ENCODE measurements at regions not wholly inside any gene's neighbourhood (a gene's known extent, or its start where the extent isn't known, plus 50 kb on each side); places are given as distances from the start of the nearest gene placed in this dataset.

- WGBS, 2 donors = 89 to 90% methylated on average over 8 to 9 of the region's 10 CpGs
- Histone ChIP-seq H3K36me3 (no peaks in the 10 kb centered on the region), H3K4me3 (no peak overlapping the region), H3K9me3 (peaks cover 0 to 9% (median 0%) of the 10 kb centered on the region in 4 donors), H3K27ac (no peak overlapping the region), H3K27me3 (no peaks in the 10 kb centered on the region), H3K4me1 (no peaks in the 10 kb centered on the region)
- no peak for DNase-seq (ENCODE audit: low spot score in 2 of 2)
- TF ChIP-seq, protein P1, sequence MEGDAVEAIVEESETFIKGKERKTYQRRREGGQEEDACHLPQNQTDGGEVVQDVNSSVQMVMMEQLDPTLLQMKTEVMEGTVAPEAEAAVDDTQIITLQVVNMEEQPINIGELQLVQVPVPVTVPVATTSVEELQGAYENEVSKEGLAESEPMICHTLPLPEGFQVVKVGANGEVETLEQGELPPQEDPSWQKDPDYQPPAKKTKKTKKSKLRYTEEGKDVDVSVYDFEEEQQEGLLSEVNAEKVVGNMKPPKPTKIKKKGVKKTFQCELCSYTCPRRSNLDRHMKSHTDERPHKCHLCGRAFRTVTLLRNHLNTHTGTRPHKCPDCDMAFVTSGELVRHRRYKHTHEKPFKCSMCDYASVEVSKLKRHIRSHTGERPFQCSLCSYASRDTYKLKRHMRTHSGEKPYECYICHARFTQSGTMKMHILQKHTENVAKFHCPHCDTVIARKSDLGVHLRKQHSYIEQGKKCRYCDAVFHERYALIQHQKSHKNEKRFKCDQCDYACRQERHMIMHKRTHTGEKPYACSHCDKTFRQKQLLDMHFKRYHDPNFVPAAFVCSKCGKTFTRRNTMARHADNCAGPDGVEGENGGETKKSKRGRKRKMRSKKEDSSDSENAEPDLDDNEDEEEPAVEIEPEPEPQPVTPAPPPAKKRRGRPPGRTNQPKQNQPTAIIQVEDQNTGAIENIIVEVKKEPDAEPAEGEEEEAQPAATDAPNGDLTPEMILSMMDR (IDR thresholded peaks at IDR 0.05) = no peak
- TF ChIP-seq POLR2A (IDR thresholded peaks at IDR 0.05) (no peak), EP300 (IDR thresholded peaks at IDR 0.05) (no peak)
Measured at GRCh38 chr6:88311561-88311960, 145.4 kb upstream of the CNR1 start.

DNA sequence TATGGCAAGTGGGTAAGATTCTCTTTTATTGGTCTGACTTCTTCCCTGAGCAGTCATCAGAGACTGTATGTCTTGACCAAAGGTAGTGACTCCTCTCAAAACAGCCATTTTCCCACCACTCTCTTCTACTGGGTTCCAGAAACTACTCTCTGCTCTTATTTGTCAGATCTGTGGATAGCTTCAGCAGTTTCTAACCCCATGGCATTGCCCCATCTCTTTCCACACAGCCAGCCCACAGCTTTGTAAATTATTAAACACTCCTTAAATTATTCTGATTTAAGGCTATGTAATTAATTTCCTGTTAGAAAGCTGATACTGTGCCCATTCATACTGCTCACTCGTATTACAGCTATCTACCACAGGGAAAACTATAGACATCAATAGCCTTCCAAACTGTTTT lies 138.4 kb upstream of the CNR1 start:
- WGBS, 2 donors = 54 to 81% methylated on average over 1 of the region's 1 CpG
- no peak for TF ChIP-seq POLR2A (IDR thresholded peaks at IDR 0.05)
- no peak for TF ChIP-seq EP300 (IDR thresholded peaks at IDR 0.05)
- TF ChIP-seq, protein P1 (IDR thresholded peaks at IDR 0.05) = no peak
- Histone ChIP-seq H3K4me1 (no peaks in the 10 kb centered on the region), H3K9me3 (peaks cover 0 to 5% (median 0%) of the 10 kb centered on the region in 4 donors), H3K36me3 (no peaks in the 10 kb centered on the region), H3K4me3 (no peak overlapping the region), H3K27ac (no peak overlapping the region), H3K27me3 (no peaks in the 10 kb centered on the region)
- DNase-seq (ENCODE audit: low spot score in 2 of 2) = no peak

DNA sequence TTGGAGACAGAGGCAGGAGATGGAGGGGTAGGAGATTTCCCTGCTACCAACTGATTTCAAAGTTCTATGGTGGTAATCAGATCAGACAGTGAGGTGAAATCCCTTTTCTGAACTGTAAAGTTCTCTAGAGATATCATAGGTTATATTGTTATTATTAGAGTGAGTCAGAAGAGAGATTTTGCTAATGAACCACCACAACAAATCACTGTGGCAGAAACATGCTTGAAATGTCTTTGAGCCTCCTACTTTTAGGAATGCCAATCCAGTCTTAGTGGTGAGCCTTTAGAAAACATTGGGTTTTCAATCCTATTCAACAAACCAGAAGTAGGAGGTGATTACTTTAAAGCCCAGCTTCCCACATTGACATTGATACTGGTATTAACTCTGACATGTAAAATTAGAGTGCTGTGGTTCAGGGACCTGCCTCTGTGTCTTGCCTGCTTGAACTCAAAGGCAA lies 136.7 kb upstream of the CNR1 start:
- TF ChIP-seq POLR2A (IDR thresholded peaks at IDR 0.05) (no peak), EP300 (IDR thresholded peaks at IDR 0.05) (no peak)
- TF ChIP-seq, protein P1 (IDR thresholded peaks at IDR 0.05) = no peak
- H3K36me3 ChIP-seq = no peaks in the 10 kb centered on the region
- no peak overlapping the region for H3K27ac ChIP-seq
- H3K27me3 ChIP-seq = no peaks in the 10 kb centered on the region
- H3K4me3 ChIP-seq = no peak overlapping the region
- H3K4me1 ChIP-seq = no peaks in the 10 kb centered on the region
- peaks cover 0 to 5% (median 0%) of the 10 kb centered on the region in 4 donors for H3K9me3 ChIP-seq
- no peak for DNase-seq (ENCODE audit: low spot score in 2 of 2)

DNA sequence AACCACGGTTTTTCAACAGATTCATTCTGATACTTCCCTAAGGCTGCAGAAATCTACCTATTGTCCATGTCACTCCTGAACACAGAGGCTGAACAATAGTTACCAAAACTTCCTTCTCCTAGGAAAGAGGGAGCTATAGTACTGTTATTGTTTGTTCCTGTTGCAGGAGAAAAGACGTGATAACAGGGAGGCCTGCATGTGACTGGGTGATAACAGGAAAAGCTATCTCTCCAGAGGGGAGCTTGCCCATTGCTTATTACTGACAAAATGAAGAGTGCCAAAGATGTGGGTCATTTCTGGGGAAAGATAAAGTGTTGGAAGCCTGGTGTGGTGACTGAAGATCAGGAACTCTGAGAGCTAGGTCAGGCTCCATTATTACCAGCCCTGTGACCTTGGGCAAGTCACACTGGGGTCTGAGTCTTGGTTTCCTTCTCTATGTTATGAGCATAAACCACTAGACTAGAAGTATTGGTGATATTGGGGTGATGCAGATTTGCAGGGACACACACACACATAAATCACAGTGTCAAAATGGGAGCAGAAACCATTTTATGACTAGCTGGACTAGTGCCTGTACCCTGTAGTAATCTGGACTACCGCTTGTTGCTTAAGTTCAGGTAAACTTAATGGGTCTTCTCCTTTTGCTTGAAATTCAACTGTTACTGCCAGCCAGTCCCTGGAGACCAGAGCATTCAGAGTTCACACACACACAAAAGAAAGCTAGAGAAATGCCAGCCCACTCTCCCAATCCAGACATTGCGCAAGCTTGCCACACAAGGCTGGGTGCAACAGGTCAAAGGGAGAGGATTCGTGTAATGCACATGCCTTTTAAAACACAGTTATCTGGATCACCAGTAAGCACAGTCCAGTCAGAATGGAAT lies 136.0 kb upstream of the CNR1 start:
- no peaks in the 10 kb centered on the region for H3K36me3 ChIP-seq
- no peaks in the 10 kb centered on the region for H3K4me1 ChIP-seq
- TF ChIP-seq, protein P1 (IDR thresholded peaks at IDR 0.05) = no peak
- no peak for TF ChIP-seq EP300 (IDR thresholded peaks at IDR 0.05)
- no peak for TF ChIP-seq POLR2A (IDR thresholded peaks at IDR 0.05)
- H3K9me3 ChIP-seq = no peaks in the 10 kb centered on the region
- no peaks in the 10 kb centered on the region for H3K27me3 ChIP-seq
- no peak overlapping the region for H3K27ac ChIP-seq
- no peak overlapping the region for H3K4me3 ChIP-seq
- no peak for DNase-seq (ENCODE audit: low spot score in 2 of 2)
- 68% methylated on average over 5 of the region's 5 CpGs for WGBS, 2 donors

GRCh38 chr6:88301256-88301655 lies 135.1 kb upstream of the CNR1 start:
- Histone ChIP-seq H3K36me3 (no peaks in the 10 kb centered on the region), H3K27me3 (no peaks in the 10 kb centered on the region), H3K27ac (no peak overlapping the region), H3K9me3 (no peaks in the 10 kb centered on the region), H3K4me3 (no peak overlapping the region), H3K4me1 (no peaks in the 10 kb centered on the region)
- no peak for DNase-seq (ENCODE audit: low spot score in 2 of 2)
- TF ChIP-seq, protein P1 (IDR thresholded peaks at IDR 0.05) = no peak
- TF ChIP-seq POLR2A (IDR thresholded peaks at IDR 0.05) (no peak), EP300 (IDR thresholded peaks at IDR 0.05) (no peak)

Data from tibial nerve (tissue), 4 donors.